ENCODE measurements at regions not wholly inside any gene's neighbourhood (a gene's known extent, or its start where the extent isn't known, plus 50 kb on each side); places are given as distances from the start of the nearest gene placed in this dataset.

DNA sequence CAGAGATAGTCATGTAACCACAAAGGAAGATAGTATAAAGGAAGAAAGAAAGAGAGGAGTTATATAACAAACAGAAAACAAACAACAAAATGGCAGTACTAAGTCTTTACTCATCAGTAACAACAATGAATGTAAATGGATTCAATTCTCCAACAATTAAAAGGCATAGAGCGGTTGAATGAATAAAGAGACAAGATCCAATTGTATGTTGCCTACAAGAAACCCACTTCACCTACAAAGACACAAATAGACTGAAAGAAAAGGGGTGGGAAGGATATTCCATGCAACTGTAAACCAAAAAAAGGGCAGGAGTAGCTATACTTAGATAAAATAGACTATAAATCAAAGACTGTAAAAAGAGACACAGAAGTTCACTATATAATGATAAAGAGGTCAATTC lies 157.3 kb upstream of the CREB1 start:
- TF ChIP-seq CTCF (IDR thresholded peaks at IDR 0.05) (no peak), EZH2 (IDR thresholded peaks at IDR 0.05; ENCODE audit: borderline replicate concordance, insufficient read depth, low read depth, low read length, poor library complexity, severe bottlenecking) (no peak)

All from B cell (primary cell).